ENCODE measurements at regions not wholly inside any gene's neighbourhood (a gene's known extent, or its start where the extent isn't known, plus 50 kb on each side); places are given as distances from the start of the nearest gene placed in this dataset.
"Not testable (repeated sequence)": the region's sequence is repeated elsewhere in the genome, so short reads cannot be mapped to it uniquely, and the experiment has no call there.

DNA sequence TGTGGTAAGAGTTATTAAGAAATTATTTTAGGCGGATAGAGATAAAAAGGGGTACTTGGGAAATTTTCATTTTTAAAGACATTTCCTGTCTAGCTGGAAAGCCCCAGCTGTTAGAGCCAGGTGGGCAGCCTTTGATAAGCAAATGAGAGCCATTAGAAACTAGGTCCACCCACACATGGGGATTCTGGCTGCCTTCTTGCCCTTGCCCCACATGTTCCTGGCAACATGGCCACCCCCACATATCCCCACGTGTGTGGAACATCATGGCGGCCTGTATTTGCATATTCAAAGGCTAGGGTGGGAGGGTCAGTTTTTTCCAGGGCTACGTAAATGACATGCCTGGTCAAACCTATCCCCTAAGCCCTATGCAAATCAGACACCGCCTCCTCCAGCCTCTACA, 1382.1 kb downstream of the AACS start:
- no peak overlapping the region for H3K27ac ChIP-seq
- CTCF ChIA-PET = no interaction called here
- POLR2A ChIA-PET (ENCODE audit: low non-redundant PET) = no interaction called here
- no peak for DNase-seq (ENCODE audit: low spot score)
- TF ChIP-seq, protein P1, sequence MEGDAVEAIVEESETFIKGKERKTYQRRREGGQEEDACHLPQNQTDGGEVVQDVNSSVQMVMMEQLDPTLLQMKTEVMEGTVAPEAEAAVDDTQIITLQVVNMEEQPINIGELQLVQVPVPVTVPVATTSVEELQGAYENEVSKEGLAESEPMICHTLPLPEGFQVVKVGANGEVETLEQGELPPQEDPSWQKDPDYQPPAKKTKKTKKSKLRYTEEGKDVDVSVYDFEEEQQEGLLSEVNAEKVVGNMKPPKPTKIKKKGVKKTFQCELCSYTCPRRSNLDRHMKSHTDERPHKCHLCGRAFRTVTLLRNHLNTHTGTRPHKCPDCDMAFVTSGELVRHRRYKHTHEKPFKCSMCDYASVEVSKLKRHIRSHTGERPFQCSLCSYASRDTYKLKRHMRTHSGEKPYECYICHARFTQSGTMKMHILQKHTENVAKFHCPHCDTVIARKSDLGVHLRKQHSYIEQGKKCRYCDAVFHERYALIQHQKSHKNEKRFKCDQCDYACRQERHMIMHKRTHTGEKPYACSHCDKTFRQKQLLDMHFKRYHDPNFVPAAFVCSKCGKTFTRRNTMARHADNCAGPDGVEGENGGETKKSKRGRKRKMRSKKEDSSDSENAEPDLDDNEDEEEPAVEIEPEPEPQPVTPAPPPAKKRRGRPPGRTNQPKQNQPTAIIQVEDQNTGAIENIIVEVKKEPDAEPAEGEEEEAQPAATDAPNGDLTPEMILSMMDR (conservative IDR thresholded peaks at IDR 0.05; ENCODE audit: low read depth) = no peak

DNA sequence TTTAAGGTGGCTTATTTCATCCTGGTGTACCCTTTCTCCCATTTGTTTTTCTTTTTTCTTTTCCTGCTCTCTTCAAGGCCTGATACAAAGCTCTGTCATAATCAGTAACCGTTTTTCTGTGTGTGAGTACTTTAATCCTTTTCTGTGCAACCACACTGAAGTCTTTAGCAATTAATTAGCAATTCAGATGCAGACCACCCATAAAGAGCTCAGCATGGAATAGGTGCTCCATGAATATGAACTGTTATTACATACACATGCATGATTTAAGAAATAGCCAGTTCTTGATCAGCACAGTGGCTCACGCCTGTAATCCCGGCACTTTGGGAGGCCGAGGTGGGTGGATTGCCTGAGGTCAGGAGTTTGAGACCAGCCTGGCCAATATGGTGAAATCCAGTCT, 1386.6 kb downstream of the AACS start:
- H3K27ac ChIP-seq = no peak overlapping the region
- CTCF ChIA-PET = interaction anchor here (0.6 to 0.7 kb wide), 2 partner anchors 19 to 870 kb away, joined by 3 read pairs; no protein-coding TSS in a partner anchor
- TF ChIP-seq, protein P1 (conservative IDR thresholded peaks at IDR 0.05; ENCODE audit: low read depth) = no peak
- DNase-seq (ENCODE audit: low spot score) = no peak
- POLR2A ChIA-PET (ENCODE audit: low non-redundant PET) = no interaction called here

DNA sequence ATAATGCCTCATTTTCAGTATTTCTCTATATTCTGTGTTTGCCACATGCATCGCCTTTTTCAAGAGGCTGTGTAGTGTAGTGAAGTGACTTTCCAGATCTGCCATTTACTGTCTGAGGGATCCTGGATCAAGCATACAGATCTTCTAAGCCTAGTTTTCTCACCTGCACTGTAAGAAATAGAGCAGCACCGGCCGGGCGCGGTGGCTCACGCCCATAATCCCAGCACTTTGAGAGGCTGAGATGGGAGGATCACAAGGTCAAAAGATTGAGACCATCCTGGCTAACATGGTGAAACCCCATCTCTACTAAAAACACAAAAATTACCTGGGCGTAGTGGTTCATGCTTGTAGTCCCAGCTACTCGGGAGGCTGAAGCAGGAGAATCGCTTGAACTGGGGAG, 1387.5 kb downstream of the AACS start:
- POLR2A ChIA-PET (ENCODE audit: low non-redundant PET); H3K27ac ChIP-seq; CTCF ChIA-PET; DNase-seq (ENCODE audit: low spot score): not testable (repeated sequence)

DNA sequence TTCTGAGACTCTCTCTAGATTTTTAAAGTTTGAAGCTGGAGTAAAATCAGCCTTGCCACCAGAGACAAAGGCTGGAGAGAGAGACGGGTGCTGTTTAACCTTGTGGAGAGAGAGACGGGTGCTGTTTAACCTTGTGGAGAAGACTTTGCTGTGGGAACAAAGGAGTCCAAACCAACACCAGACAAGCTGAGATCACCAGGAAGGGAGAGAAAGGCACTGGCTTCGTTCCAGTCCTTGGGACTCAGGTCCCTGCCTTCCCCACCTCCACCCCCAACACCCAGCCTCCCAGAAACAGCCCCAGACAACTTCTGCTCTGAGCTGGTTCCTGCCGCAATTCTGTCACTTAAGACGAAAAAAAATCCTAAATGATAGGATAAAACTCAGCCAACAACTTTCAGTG, 1389.3 kb downstream of the AACS start:
- no peak overlapping the region for H3K27ac ChIP-seq
- POLR2A ChIA-PET (ENCODE audit: low non-redundant PET) = no interaction called here
- CTCF ChIA-PET = interaction anchor here (0.6 kb wide), 1 partner anchor 15 kb away, joined by 4 read pairs; no protein-coding TSS in a partner anchor
- no peak for DNase-seq (ENCODE audit: low spot score)
- TF ChIP-seq, protein P1 (conservative IDR thresholded peaks at IDR 0.05; ENCODE audit: low read depth) = no peak

DNA sequence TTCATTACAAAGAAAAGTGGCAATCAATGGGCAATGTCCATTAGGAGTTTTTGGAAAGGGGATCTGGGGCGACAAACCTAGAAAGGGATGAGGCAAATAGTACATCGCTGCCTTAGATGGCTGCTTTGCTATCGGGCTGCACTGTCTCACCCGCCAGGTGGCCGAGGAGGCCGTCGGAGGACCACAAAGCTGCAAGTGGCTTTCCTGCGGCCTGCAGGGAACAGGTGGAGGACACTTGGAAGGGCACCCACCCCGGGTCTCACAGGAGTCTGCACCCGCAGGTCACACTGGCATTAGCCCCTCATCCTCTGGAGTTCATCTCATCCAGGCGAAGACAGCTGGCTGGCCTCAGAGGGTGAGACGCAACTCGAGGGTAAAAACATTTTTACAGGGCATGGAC, 1392.5 kb downstream of the AACS start:
- TF ChIP-seq, protein P1 (conservative IDR thresholded peaks at IDR 0.05; ENCODE audit: low read depth) = no peak
- CTCF ChIA-PET = no interaction called here

DNA sequence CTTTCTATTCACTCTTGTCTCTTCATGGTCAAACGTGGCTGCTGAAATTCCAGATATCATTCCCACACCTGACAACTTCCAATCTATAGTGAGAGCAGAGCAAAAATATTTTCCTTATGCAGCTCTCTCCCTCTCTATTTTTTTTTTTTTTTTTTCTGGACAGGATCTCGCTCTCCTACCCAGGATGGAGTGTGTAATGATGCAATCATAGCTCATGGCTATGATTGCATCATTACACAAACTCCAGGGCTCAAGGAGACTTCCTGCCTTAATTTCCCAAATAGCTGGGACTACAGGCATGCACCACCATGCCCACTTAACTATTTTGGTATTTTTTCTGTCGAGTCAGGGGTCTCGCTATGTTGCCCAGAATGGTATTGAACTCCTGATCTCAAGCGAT, 1398.9 kb downstream of the AACS start:
- H3K27ac ChIP-seq = no peak overlapping the region
- DNase-seq (ENCODE audit: low spot score) = no peak
- ChIA-PET CTCF (no interaction called here), POLR2A (ENCODE audit: low non-redundant PET) (no interaction called here)
- TF ChIP-seq, protein P1 (conservative IDR thresholded peaks at IDR 0.05; ENCODE audit: low read depth) = no peak

More for the DNA sequence above, 1392.5 kb downstream of the AACS start:
- H3K27ac ChIP-seq = no peak overlapping the region
- POLR2A ChIA-PET (ENCODE audit: low non-redundant PET) = interaction anchor here (0.5 kb wide), 1 partner anchor 1318 kb away, joined by 3 read pairs; no protein-coding TSS in a partner anchor
- DNase-seq (ENCODE audit: low spot score) = no peak

DNA sequence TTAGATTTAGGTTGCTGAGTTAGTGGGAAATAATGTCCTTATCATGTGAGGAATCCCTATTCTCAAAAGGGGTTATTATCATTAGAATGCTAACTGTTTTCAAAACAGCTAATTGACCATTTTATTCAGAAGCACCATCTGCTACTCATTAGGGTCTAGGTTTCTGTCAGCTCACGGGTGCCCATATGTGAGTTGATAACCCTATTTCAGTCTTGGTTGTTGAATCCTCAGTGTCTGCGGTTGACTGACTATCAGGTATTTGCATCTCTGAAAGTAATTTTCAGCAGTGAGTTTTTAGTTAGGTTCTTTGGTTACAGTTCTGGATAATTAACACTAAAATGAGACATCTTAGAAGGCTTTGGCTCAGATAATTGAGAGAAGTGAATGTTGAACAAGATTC, 1404.0 kb downstream of the AACS start:
- TF ChIP-seq, protein P1 (conservative IDR thresholded peaks at IDR 0.05; ENCODE audit: low read depth) = no peak
- no peak overlapping the region for H3K27ac ChIP-seq
- POLR2A ChIA-PET (ENCODE audit: low non-redundant PET) = no interaction called here
- no peak for DNase-seq (ENCODE audit: low spot score)
- CTCF ChIA-PET = no interaction called here

All from RWPE1 (cell line).